Keratinocyte (primary cell): ENCODE measurements at regions not wholly inside any gene's neighbourhood (a gene's known extent, or its start where the extent isn't known, plus 50 kb on each side); places are given as distances from the start of the nearest gene placed in this dataset.

Source experiments
- DNase-seq: peaks from one replicate; pipeline ENCODE4 v3.0.0-alpha.2; 2011; ENCODE audit warnings: low read depth, missing footprints, low spot score
- FAIRE-seq: peaks from 2 replicates; lab custom pipeline; 2011; peaks lifted over from hg19 to GRCh38; lab: Jason Lieb, UNC
- H2AFZ ChIP-seq: 2 replicates; pipeline ENCODE4 v1.6.0; 2012; ENCODE audit warnings: low read length, control low read depth, inconsistent platforms; ENCODE audit not compliant: control insufficient read depth
- H3K27ac ChIP-seq: 2 replicates; pipeline ENCODE4 v1.5.1; 2011; ENCODE audit warnings: low read length; ENCODE audit not compliant: control insufficient read depth, insufficient read depth
- H3K27me3 ChIP-seq: 3 replicates; pipeline ENCODE4 v1.6.0; 2011; ENCODE audit warnings: low read length; ENCODE audit not compliant: control insufficient read depth, insufficient read depth; ENCODE audit errors: extremely low read depth
- H3K36me3 ChIP-seq, 2 experiments: 2 replicates in 1 of 2; 3 replicates in 1 of 2; pipeline ENCODE4 v1.5.1; 2011; ENCODE audit warnings: low read length in 2 of 2, mild to moderate bottlenecking in 1 of 2; ENCODE audit not compliant: control insufficient read depth in 2 of 2, insufficient read depth in 2 of 2; ENCODE audit errors: extremely low read depth in 1 of 2
- H3K4me1 ChIP-seq: 3 replicates; pipeline ENCODE4 v1.5.1; 2011; ENCODE audit warnings: low read length; ENCODE audit not compliant: control insufficient read depth, insufficient read depth; ENCODE audit errors: extremely low read depth
- H3K4me2 ChIP-seq: 3 replicates; pipeline ENCODE4 v1.6.0; 2011; ENCODE audit warnings: low read depth, low read length; ENCODE audit not compliant: control insufficient read depth, insufficient read depth; ENCODE audit errors: extremely low read depth
- H3K4me3 ChIP-seq, 3 experiments: fragments of 200-600 bp in 1 of 3; sonication (generic) in 1 of 3; 2 replicates in 2 of 3; 3 replicates in 1 of 3; pipeline ENCODE4 v1.5.1; 2011 to 2016; ENCODE audit warnings: low read length in 3 of 3, mild to moderate bottlenecking in 3 of 3, control low read depth in 2 of 3, inconsistent platforms in 1 of 3, low read depth in 1 of 3, mixed read lengths in 1 of 3, mixed run types in 1 of 3, moderate library complexity in 1 of 3; ENCODE audit not compliant: control insufficient read depth in 2 of 3, insufficient read depth in 2 of 3; ENCODE audit errors: extremely low read depth in 1 of 3
- H3K79me2 ChIP-seq: 2 replicates; pipeline ENCODE4 v1.6.0; 2012; ENCODE audit warnings: low read length; ENCODE audit not compliant: control insufficient read depth, insufficient read depth
- H3K9ac ChIP-seq: 3 replicates; pipeline ENCODE4 v1.6.0; 2011; ENCODE audit warnings: low read length; ENCODE audit not compliant: control insufficient read depth, insufficient read depth; ENCODE audit errors: extremely low read depth
- H3K9me1 ChIP-seq: 3 replicates; pipeline ENCODE4 v1.6.0; 2011; ENCODE audit warnings: low read length; ENCODE audit not compliant: control insufficient read depth, insufficient read depth; ENCODE audit errors: extremely low read depth
- H3K9me3 ChIP-seq: 2 replicates; pipeline ENCODE4 v1.5.1; 2012; ENCODE audit warnings: low read depth, low read length; ENCODE audit not compliant: control insufficient read depth
- H4K20me1 ChIP-seq: 3 replicates; pipeline ENCODE4 v1.6.0; 2011; ENCODE audit warnings: low read length; ENCODE audit not compliant: control insufficient read depth, insufficient read depth; ENCODE audit errors: extremely low read depth
- CTCF ChIP-seq, 3 experiments: IDR thresholded peaks in 1 of 3; conservative IDR thresholded peaks in 1 of 3; optimal IDR thresholded peaks in 1 of 3; 2 replicates in 2 of 3; 3 replicates in 1 of 3; pipeline versions ENCODE3 to v1.5.1; 2011; ENCODE audit warnings: low read length in 3 of 3, mild to moderate bottlenecking in 3 of 3, moderate library complexity in 2 of 3, control low read depth in 1 of 3, inconsistent platforms in 1 of 3; ENCODE audit not compliant: insufficient read depth in 2 of 3; ENCODE audit errors: extremely low read depth in 1 of 3
- EZH2 ChIP-seq: IDR thresholded peaks from one replicate; pipeline ENCODE4 v1.6.1; 2012; ENCODE audit warnings: inconsistent platforms, mild to moderate bottlenecking, low read length, moderate library complexity
- dilution Hi-C: fragments of 300-500 bp; cut with MboI; formaldehyde crosslinking; loops from one replicate; pipeline ENCODE4 v1.7.0; 2020; ENCODE audit warnings: low sequenced_read_pairs; ENCODE audit not compliant: extremely low pct_ligation_motif_present

- Histone ChIP-seq H3K79me2 (no peaks in the 10 kb centered on the region), H3K27me3 (no peaks in the 10 kb centered on the region), H3K27ac (no peak overlapping the region), H3K4me3 (no peak overlapping the region), H3K9me3 (no peaks in the 10 kb centered on the region), H3K36me3 (no peaks in the 10 kb centered on the region), H3K4me1 (no peaks in the 10 kb centered on the region), H3K9ac (no peak overlapping the region), H3K4me2 (no peak overlapping the region), H3K9me1 (no peaks in the 10 kb centered on the region), H4K20me1 (no peaks in the 10 kb centered on the region), H2AFZ (no peak overlapping the region)
- dilution Hi-C loops = no loop called here
- TF ChIP-seq EZH2 = no peak
- no peak for TF ChIP-seq CTCF (optimal IDR thresholded peaks at IDR 0.05 in 1 of 3, IDR thresholded peaks at IDR 0.05 in 1 of 3, conservative IDR thresholded peaks at IDR 0.05 in 1 of 3; ENCODE audit: extremely low read depth in 1 of 3, insufficient read depth in 2 of 3, low read length in 3 of 3)
- DNase-seq (no peak), FAIRE-seq (no peak)
Measured at GRCh38 chr17:33602981-33603380, 309.9 kb upstream of the ASIC2 start.

DNA sequence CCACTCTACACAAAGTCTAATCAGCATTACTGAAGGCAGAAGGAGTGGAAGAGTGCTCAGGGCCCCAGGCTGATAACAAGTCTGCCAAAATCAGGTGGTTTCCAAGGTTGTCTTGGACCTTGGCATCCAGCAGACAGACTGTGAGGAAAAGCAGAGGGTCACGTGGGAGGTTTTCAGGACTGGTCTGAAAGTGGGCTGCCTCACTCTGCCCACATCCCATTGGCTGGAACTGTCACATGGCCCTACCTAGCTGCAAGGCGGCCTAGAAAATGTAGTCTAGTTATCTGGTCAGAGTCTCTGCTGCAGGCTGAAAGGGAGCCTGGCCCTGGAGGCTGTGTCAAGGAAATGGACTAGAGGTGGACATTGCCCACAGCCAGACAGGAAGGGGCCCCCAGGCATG, 310.7 kb upstream of the ASIC2 start:
- FAIRE-seq = no peak
- no peaks in the 10 kb centered on the region for H3K9me3 ChIP-seq
- dilution Hi-C loops = no loop called here

More for the DNA sequence above, 310.7 kb upstream of the ASIC2 start:
- Histone ChIP-seq H3K4me1 (no peaks in the 10 kb centered on the region), H3K4me3 (no peak overlapping the region), H3K27ac (no peak overlapping the region), H3K9me1 (no peaks in the 10 kb centered on the region), H4K20me1 (no peaks in the 10 kb centered on the region), H3K79me2 (no peaks in the 10 kb centered on the region), H3K4me2 (no peak overlapping the region), H3K9ac (no peak overlapping the region), H2AFZ (no peak overlapping the region), H3K36me3 (no peaks in the 10 kb centered on the region), H3K27me3 (no peaks in the 10 kb centered on the region)
- TF ChIP-seq CTCF (optimal IDR thresholded peaks at IDR 0.05 in 1 of 3, IDR thresholded peaks at IDR 0.05 in 1 of 3, conservative IDR thresholded peaks at IDR 0.05 in 1 of 3; ENCODE audit: extremely low read depth in 1 of 3, insufficient read depth in 2 of 3, low read length in 3 of 3) (no peak), EZH2 (no peak)
- DNase-seq = no peak
